ENCODE measurements at regions not wholly inside any gene's neighbourhood (a gene's known extent, or its start where the extent isn't known, plus 50 kb on each side); places are given as distances from the start of the nearest gene placed in this dataset.

DNA sequence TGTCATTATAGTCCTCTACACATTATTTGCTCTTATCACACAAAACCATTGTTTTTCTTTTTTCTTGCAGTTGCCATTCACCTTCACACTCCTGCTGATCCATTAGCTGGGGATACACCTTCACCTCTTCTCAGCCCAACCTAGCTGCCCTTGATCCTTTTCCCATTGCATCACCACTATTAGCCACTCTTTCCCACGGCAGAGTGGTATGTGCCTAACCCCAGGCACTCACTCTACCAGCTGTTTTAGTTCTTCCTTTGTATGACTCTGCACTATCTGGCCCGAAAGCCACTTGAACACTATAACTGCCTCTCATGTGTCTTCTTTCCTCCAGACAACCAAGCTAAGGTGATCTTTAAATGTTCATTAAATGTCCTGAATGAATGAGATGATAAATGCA lies 145.4 kb upstream of the PIK3C3 start:
- Histone ChIP-seq H3K27me3 (ENCODE audit: low read depth) (peaks cover 5% of the 10 kb centered on the region; the same call in 1 of the 2 replicates), H3K4me3 (no peak overlapping the region), H3K36me3 (replicated peaks) (no peaks in the 10 kb centered on the region), H3K9me3 (no peaks in the 10 kb centered on the region), H3K4me1 (no peaks in the 10 kb centered on the region)
- in situ Hi-C loops (cut with MboI; ENCODE audit: low sequenced_read_pairs): no loop called here
- no peak for DNase-seq (ENCODE audit: low spot score in 2 of 2)

DNA sequence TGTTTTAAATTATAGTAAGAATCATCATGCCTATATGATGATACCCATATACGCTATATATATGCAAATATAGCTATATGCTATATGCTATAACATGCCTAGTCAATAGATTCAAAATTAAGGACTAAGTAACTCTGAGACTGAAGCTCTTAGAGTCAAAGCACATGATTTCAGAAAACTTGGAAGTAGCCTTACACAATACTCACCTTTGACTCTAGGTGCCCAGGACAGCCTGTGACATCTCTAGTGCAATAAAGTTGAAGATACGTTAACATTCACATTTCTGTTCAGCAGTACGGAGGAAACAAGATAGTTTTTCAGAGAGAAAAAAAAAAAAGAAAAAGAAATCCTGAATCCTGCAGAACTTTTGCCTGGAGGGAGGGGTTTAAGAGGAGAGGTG lies 149.7 kb upstream of the PIK3C3 start:
- in situ Hi-C loops (cut with MboI; ENCODE audit: low sequenced_read_pairs): no loop called here
- Histone ChIP-seq H3K4me1 (no peaks in the 10 kb centered on the region), H3K27me3 (ENCODE audit: low read depth) (peaks cover 11% of the 10 kb centered on the region; the same call in 1 of the 2 replicates), H3K4me3 (no peak overlapping the region), H3K36me3 (replicated peaks) (no peaks in the 10 kb centered on the region), H3K9me3 (no peaks in the 10 kb centered on the region)
- no peak for DNase-seq (ENCODE audit: low spot score in 2 of 2)

DNA sequence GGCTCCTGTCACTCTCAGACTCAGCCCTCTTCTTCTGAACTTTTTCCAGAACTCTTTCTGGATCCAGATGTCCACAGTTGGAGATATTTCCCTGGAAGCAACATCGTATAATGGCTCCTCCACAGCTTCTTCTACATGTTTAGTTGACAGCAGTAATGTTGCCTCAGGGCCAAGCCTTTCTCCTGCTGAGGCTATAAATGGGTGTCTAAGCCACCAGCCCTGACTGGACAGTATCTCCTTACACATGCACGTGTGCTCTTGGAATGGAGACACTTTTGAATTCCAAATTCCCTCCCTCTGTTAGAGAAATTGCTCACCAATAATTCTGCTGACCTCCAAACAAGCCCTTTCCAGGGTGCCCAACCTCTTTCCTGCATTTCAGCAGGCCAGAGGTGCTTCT lies 156.2 kb upstream of the PIK3C3 start:
- in situ Hi-C loops (cut with MboI; ENCODE audit: low sequenced_read_pairs): no loop called here
- no peaks in the 10 kb centered on the region for H3K36me3 ChIP-seq (replicated peaks)
- no peak overlapping the region for H3K4me3 ChIP-seq
- H3K27me3 ChIP-seq (ENCODE audit: low read depth): peaks cover 9% of the 10 kb centered on the region
- H3K9me3 ChIP-seq: no peaks in the 10 kb centered on the region
- DNase-seq (ENCODE audit: low spot score in 2 of 2): no peak
- H3K4me1 ChIP-seq: no peaks in the 10 kb centered on the region

DNA sequence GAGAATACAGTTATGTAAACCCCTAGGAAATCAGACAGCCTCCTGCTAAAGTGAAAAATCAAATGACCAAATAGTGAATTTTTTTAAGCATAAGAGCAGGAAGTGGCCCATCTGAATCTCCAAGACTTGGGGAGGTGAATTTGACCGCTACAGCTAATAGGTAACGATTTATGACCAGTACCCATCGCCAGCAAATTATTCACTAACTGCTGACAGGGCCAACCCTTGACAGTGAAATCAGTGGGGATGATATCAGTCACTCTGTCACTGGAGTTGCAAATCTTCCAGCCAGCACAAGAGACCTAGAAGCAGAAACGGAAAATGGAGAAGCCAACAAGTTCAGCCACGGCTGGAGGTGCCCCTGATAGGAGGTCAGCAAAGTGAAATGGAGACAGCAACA lies 164.3 kb upstream of the PIK3C3 start:
- Histone ChIP-seq H3K27me3 (ENCODE audit: low read depth) (peaks cover 1% of the 10 kb centered on the region; the same call in 1 of the 2 replicates), H3K4me3 (no peak overlapping the region), H3K4me1 (no peaks in the 10 kb centered on the region), H3K9me3 (no peaks in the 10 kb centered on the region), H3K36me3 (replicated peaks) (no peaks in the 10 kb centered on the region)
- in situ Hi-C loops (cut with MboI; ENCODE audit: low sequenced_read_pairs): no loop called here
- DNase-seq (ENCODE audit: low spot score in 2 of 2): no peak

DNA sequence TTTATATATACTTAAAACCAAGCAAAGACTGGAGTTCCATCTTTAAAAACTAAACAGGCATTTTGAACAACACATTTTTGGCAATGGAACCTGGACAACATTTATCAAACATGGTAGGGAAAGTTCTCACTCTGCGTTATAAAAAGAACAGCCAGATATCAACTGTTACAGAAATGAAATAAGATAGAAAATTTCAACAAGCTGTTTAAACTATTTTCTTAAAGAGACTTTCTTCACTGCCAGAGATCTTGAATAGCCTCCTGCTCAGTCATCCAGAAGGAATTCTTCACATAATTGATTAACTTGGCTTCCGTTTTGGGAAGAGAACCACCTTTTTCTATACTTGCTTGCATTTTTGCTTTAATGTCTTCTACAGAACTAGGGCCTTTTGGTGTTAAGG lies 166.0 kb upstream of the PIK3C3 start:
- Histone ChIP-seq H3K4me3 (no peak overlapping the region), H3K9me3 (no peaks in the 10 kb centered on the region), H3K36me3 (replicated peaks) (no peaks in the 10 kb centered on the region), H3K27me3 (ENCODE audit: low read depth) (peaks cover 9% of the 10 kb centered on the region), H3K4me1 (no peaks in the 10 kb centered on the region)
- in situ Hi-C loops (cut with MboI; ENCODE audit: low sequenced_read_pairs): no loop called here
- no peak for DNase-seq (ENCODE audit: low spot score in 2 of 2)

DNA sequence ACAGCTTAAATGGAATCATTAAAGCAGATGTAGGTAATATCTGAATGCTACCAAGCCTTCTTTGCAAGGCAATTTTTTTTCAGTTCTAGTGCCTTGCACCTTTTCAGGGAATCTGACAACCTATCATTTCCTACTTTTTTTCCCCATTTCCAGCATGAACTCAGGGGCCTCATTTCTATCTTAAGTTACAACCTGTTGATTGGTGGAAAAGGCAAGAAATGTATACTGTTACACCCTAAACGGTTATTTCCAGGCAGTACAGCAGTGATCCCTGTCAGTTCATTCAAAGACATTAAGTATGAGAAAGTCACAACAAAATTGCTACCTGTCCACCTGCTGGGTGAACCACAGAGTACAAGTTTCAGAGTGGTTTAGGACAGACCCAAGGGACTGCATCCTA lies 171.2 kb upstream of the PIK3C3 start:
- H3K36me3 ChIP-seq (replicated peaks): no peaks in the 10 kb centered on the region
- H3K27me3 ChIP-seq (ENCODE audit: low read depth): peaks cover 9% of the 10 kb centered on the region
- H3K4me3 ChIP-seq: no peak overlapping the region
- no peak for DNase-seq (ENCODE audit: low spot score in 2 of 2)
- H3K4me1 ChIP-seq: no peaks in the 10 kb centered on the region
- in situ Hi-C loops (cut with MboI; ENCODE audit: low sequenced_read_pairs): no loop called here
- no peaks in the 10 kb centered on the region for H3K9me3 ChIP-seq

DNA sequence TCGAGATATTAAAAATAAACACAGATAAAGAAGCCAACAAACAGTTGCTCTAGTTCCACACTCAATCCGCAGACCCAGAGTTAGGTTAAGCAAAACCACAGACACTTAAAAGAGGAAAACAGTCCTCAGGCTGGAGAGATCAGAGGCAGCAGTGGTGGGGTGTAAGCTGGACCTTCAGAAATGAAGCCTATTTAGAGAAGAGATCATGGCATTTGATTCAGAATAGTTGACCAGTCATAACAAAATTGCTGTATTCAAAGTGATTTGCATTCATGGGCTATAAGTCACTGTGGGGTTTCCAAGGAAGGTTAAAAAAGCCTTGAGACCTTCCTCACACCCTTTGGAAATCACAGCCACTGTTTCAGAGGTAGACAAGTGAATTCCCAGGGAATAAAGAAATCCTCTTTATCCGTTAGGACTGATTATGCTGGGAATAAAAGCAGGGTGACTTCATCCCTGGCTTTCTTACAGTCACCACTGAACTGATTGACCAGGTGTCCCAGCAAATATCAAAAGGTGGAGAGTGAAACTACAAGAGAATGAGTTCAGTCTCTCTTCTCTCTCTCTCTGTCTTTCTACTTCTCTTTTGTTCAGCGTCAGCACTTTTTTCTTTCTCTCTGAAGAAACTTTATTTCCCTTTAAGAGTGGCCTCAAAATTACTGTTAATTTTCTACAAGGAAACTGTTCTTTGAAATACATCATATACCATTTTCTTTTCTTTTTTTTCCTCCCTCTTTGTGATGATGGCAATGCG lies 171.8 kb upstream of the PIK3C3 start:
- H3K27me3 ChIP-seq (ENCODE audit: low read depth): peaks cover 9% of the 10 kb centered on the region
- no peak for DNase-seq (ENCODE audit: low spot score in 2 of 2)
- H3K4me1 ChIP-seq: no peaks in the 10 kb centered on the region
- H3K9me3 ChIP-seq: no peaks in the 10 kb centered on the region
- no peaks in the 10 kb centered on the region for H3K36me3 ChIP-seq (replicated peaks)
- in situ Hi-C loops (cut with MboI; ENCODE audit: low sequenced_read_pairs): no loop called here
- no peak overlapping the region for H3K4me3 ChIP-seq

DNA sequence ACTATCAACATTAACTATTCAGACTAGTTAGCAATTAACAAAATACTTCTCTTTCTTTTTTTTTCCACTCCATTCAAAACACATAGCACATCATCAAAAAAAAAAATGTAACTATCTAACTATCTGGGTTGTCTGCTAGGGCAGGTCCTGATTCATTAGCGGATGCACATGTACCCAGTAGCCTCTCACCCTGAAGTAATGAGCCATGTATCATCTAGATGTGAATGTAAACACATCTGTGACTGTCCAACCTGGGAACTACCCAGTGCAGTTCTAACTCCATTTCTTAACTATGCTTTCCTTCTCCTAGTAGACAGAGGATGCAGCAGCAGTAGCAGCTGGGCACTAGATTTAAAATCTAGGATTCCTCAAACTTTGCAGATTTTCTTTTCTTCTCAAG lies 183.1 kb upstream of the PIK3C3 start:
- in situ Hi-C loops (cut with MboI; ENCODE audit: low sequenced_read_pairs): no loop called here
- Histone ChIP-seq H3K4me3 (no peak overlapping the region), H3K4me1 (no peaks in the 10 kb centered on the region), H3K27me3 (ENCODE audit: low read depth) (peaks cover 10% of the 10 kb centered on the region), H3K36me3 (replicated peaks) (no peaks in the 10 kb centered on the region), H3K9me3 (no peaks in the 10 kb centered on the region)
- DNase-seq (ENCODE audit: low spot score in 2 of 2): no peak

DNA sequence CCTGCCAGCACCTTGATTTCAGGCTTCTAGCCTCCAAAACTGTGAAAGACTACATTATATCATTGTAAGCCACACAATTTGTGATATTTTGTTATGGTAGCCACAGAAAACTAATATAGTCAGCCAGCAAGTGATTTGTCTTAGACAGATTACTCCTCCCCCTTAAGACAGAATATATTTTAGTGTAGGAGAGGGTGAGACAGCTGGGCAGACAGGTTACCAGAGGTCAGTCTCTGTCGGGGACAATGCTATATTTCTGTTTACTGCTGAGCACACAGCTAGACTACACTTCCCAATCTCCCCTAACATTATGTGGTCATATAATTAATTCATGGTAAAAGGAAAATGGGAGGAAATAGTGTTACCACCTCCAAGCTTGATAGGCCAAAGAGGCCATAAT lies 185.8 kb upstream of the PIK3C3 start:
- in situ Hi-C loops (cut with MboI; ENCODE audit: low sequenced_read_pairs): no loop called here
- Histone ChIP-seq H3K4me1 (no peaks in the 10 kb centered on the region), H3K36me3 (replicated peaks) (no peaks in the 10 kb centered on the region), H3K4me3 (no peak overlapping the region), H3K9me3 (no peaks in the 10 kb centered on the region), H3K27me3 (ENCODE audit: low read depth) (peaks cover 10% of the 10 kb centered on the region)
- no peak for DNase-seq (ENCODE audit: low spot score in 2 of 2)

DNA sequence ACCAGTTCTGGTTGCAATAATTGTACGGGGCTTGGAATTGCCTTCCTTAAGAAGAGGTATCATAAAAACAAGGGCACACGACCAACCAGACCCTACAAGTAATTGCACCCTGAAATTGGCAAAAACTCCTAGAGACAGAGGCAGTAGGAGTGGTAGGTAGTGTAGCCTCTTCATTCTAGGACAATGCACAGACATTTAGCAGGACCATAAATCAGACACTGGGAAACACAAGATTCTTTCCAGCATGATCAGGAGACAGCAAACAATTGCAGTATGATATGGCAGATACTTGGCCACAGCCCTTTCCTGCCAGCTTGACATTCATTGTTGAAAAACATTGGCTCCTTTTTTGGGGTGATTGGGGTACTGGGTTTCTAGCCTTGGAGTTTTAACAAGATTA lies 186.6 kb upstream of the PIK3C3 start:
- Histone ChIP-seq H3K4me3 (no peak overlapping the region), H3K27me3 (ENCODE audit: low read depth) (peaks cover 7% of the 10 kb centered on the region; the same call in 1 of the 2 replicates), H3K9me3 (no peaks in the 10 kb centered on the region), H3K36me3 (replicated peaks) (no peaks in the 10 kb centered on the region), H3K4me1 (no peaks in the 10 kb centered on the region)
- in situ Hi-C loops (cut with MboI; ENCODE audit: low sequenced_read_pairs): no loop called here
- DNase-seq (ENCODE audit: low spot score in 2 of 2): no peak

DNA sequence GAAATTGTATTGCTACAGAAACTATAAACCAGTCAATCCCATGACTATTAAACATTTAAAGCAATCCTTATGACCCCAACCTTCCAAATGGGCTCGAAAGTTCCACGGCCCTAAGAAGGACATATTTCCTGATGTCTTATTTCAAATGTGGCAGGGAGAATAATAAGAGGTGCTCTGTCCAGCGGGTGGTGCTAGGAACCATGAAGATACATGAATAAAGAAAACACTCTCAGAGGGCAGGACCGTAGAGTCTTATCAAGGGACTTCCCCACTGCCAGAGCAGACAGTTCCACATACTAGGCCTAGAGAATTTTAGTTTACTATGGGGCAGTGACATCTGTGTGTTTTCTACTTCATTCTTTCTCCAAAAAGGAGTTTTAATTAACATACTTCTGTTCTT lies 187.1 kb upstream of the PIK3C3 start:
- Histone ChIP-seq H3K36me3 (replicated peaks) (no peaks in the 10 kb centered on the region), H3K9me3 (no peaks in the 10 kb centered on the region), H3K27me3 (ENCODE audit: low read depth) (peaks cover 2% of the 10 kb centered on the region; the same call in 1 of the 2 replicates), H3K4me1 (no peaks in the 10 kb centered on the region), H3K4me3 (no peak overlapping the region)
- in situ Hi-C loops (cut with MboI; ENCODE audit: low sequenced_read_pairs): no loop called here
- DNase-seq (ENCODE audit: low spot score in 2 of 2): peak; percentile 45 to 50

DNA sequence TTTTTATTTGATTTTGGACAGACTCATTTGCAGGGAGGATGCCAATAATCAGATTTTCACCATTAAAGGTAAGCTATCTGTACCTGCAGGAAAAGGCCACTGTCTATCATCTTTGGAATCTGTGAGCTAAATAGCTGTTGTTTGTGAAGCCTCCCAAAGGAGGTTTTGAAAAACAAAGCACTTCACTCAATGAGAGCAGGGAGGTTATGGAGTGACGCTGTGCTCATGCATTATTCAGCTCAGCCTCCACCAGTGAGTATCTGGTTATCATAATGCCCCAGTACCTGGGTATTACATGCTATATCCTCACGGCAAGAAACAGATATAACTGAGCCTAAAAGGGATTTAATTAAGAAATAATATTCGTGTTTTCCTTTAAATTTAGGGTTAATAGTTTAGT lies 189.6 kb upstream of the PIK3C3 start:
- H3K4me1 ChIP-seq: peaks cover 4% of the 10 kb centered on the region
- H3K9me3 ChIP-seq: no peaks in the 10 kb centered on the region
- H3K27me3 ChIP-seq (ENCODE audit: low read depth): no peaks in the 10 kb centered on the region
- H3K36me3 ChIP-seq (replicated peaks): no peaks in the 10 kb centered on the region
- no peak for DNase-seq (ENCODE audit: low spot score in 2 of 2)
- H3K4me3 ChIP-seq: no peak overlapping the region
- in situ Hi-C loops (cut with MboI; ENCODE audit: low sequenced_read_pairs): no loop called here

DNA sequence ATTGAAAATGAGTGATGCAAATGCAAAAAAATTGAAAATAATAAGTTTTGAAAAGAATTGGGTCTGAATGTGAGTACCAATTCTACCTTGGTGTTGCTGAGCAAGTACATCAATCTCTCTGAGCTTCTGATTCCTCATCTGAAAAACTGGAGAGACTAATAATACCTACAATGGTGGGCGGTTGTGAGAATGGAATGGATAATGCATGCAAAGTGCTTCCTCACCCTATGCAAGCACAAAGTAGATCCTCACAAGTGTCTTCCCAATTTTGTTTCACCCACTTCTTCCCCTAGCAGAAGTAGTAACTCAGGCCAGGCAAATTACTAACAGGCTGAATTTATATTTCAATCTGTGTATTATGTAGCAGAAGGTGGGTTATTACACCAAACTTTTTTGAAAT lies 191.7 kb upstream of the PIK3C3 start:
- Histone ChIP-seq H3K4me1 (peaks cover 4% of the 10 kb centered on the region), H3K4me3 (no peak overlapping the region), H3K27me3 (ENCODE audit: low read depth) (no peaks in the 10 kb centered on the region), H3K36me3 (replicated peaks) (no peaks in the 10 kb centered on the region), H3K9me3 (no peaks in the 10 kb centered on the region)
- in situ Hi-C loops (cut with MboI; ENCODE audit: low sequenced_read_pairs): no loop called here
- DNase-seq (ENCODE audit: low spot score in 2 of 2): no peak

DNA sequence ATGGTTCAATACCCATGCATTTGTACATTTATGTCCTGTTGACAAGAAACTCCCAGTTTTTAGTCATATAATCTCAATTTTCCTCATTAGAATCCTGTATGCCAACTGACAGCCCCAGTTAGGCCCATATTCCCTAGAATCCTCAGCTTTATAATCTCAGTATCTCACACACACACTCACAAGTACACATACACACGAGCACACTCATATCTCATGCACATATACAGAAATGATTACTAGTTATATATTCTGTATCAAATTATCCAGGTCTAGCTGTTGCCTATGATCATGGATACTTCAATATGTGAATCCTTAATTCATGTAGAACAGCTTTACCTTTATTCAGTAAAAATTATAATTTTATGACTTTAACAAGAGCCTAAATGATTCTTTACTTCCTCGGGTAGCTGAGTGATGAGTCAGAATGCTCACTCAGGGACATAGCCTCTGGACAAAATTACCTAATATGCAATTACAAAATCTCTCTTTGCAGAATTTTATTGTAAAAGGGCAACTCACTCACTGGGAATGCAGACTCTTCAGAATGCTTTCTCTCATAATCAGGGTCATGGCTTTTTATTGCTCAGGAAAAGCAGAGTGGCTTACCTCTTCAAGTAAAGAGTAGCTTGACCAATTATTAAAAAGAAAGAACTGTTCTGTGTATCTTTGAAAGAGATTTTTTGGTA lies 193.6 kb upstream of the PIK3C3 start:
- H3K4me1 ChIP-seq: peaks cover 4% of the 10 kb centered on the region
- no peaks in the 10 kb centered on the region for H3K36me3 ChIP-seq (replicated peaks)
- no peaks in the 10 kb centered on the region for H3K27me3 ChIP-seq (ENCODE audit: low read depth)
- no peak overlapping the region for H3K4me3 ChIP-seq
- in situ Hi-C loops (cut with MboI; ENCODE audit: low sequenced_read_pairs): no loop called here
- no peak for DNase-seq (ENCODE audit: low spot score in 2 of 2)
- no peaks in the 10 kb centered on the region for H3K9me3 ChIP-seq
